Cardiac fibroblast (primary cell): ENCODE measurements at regions not wholly inside any gene's neighbourhood (a gene's known extent, or its start where the extent isn't known, plus 50 kb on each side); places are given as distances from the start of the nearest gene placed in this dataset.

ENCODE experiments used
- DNase-seq, 2 donors: peaks; one replicate each; pipeline versions ENCODE4 v3.0.0 to v3.0.0-alpha.2; 2010; ENCODE audit warnings: low read depth in 2 of 2
- H3K4me3 ChIP-seq, 2 donors: replicated peaks in 1 of 2; 1 replicate in 1 of 2; 2 replicates in 1 of 2; pipeline ENCODE4 v1.5.1; 2011; ENCODE audit warnings: low read depth in 2 of 2, low read length in 2 of 2, mild to moderate bottlenecking in 2 of 2, moderate library complexity in 1 of 2
- CTCF ChIP-seq: IDR thresholded peaks from one replicate; pipeline ENCODE4 v1.5.1; 2011; ENCODE audit warnings: low read depth, mild to moderate bottlenecking, low read length, inconsistent platforms

DNA sequence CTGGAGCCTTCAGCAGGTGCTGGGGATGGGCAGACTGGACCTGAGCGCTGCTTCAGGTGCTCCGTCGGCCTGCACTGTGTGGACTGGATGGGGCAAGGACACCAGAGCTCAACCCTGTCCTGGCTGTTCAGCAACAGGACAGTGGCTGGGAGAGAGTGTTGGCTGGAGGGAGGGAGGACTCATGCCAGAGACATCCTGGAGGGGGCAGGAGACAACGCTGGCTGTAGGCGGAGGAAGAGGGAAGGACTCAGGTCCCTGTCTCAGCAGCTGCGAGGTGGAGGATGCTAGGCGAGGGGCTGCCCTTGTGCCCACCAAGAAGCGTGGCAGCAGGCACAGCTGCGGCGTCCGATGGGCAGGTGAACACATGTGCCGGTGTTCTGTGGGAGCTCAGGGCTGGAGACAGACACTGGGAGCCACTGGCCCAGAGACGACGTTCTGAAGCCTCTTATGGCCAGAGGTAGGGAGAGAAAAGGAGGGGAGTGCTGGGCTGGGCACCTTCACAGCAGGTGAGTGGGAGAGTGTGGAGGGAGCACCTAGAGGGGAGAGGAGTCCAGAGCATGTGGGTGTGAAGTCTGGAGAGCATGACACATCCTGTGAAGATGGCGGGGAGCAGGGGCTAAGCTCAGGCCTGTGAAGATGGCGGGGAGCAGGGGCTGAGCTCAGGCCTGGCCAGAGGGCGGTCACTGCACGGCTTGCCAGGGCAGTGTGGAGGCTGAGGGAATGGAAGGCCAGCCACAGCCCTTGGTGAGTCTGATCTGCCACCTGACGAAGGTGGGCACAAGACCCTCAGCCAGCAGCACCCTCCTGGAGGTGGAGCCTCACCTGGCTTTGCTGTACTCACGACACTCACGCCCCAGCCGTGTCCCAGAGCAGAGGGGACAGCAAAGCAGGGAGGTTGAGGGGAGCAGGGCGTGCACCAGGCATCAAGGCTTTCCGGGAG lies 79.1 kb upstream of the FCN1 start:
- no peak for DNase-seq
- H3K4me3 ChIP-seq = no peak overlapping the region

DNA sequence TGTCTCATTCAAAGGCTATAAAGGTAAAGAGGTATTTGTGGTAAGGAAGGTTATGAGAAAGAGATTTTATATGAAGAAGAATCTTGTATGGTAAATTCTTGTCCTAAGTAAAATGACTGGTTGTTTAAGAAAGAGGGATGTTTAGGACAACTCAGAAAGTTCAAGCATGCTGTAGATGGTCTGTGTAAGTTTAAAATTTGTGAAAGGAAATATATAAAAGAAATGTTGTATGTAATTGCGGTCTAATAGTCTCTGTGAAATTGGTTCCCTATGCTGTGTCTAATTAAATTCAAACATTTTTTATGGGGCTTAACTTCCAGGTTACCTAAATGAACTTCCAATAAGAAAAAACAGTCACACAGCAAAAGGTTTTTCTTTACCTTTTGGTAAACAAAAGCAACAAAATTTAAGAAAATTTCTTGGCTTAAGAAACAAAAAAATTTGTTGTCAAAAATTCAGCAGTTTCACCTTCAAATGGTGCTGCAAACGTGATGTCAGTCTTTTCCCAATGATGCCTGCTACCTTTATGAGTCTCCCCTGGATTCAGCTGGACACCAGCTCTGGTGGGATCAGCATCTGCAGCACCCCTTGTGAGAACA lies 83.0 kb upstream of the FCN1 start:
- no peak for TF ChIP-seq CTCF
- no peak overlapping the region for H3K4me3 ChIP-seq
- peak in 1 of 2 donors; percentile 9 for DNase-seq

More for the DNA sequence above, 79.1 kb upstream of the FCN1 start:
- no peak for TF ChIP-seq CTCF

- TF ChIP-seq CTCF = no peak
- H3K4me3 ChIP-seq = no peak overlapping the region
- no peak for DNase-seq
Measured at GRCh38 chr9:135001526-135001925, 83.8 kb upstream of the FCN1 start.

- no peak for DNase-seq
- no peak for TF ChIP-seq CTCF
- H3K4me3 ChIP-seq = no peak overlapping the region
Measured at GRCh38 chr9:135002336-135002735, 84.6 kb upstream of the FCN1 start.

- DNase-seq = no peak
- H3K4me3 ChIP-seq = no peak overlapping the region
- TF ChIP-seq CTCF = no peak
Measured at GRCh38 chr9:135002802-135003201, 84.7 kb upstream of the OLFM1 start.

GRCh38 chr9:135004772-135005171 lies 82.7 kb upstream of the OLFM1 start:
- H3K4me3 ChIP-seq = no peak overlapping the region
- TF ChIP-seq CTCF = no peak
- DNase-seq = no peak
